ENCODE measurements at regions not wholly inside any gene's neighbourhood (a gene's known extent, or its start where the extent isn't known, plus 50 kb on each side); places are given as distances from the start of the nearest gene placed in this dataset.

DNA sequence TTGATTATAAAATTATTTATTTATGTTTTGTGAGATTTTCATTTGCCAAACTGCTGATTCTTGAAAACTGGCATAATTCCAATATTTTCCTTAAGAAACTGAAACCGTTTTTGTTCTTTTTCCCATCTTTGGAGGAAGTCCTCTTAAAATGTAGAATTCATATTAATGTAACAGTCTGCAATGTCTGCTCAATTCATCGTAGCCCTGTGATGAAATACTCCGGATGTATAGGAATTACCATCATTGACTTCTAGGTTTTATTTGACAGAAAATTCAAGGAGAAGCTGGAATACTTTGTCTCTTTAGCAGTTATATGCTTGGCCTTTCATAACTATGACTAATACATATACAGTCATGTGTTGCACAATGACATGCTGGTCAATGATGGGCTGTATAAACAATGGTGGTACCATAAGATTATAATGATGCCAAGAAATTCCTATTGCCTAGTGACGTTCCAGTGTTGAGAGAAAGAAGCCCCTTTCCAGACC is 185.0 kb upstream of the GPRIN3 start:
- H2AK5ac ChIP-seq (ENCODE audit: insufficient read length, low read length) = no peak overlapping the region
- no peak overlapping the region for H3K9ac ChIP-seq (ENCODE audit: extremely low read depth, insufficient read length, low read length)
- no peak overlapping the region for H2AFZ ChIP-seq (ENCODE audit: low read length)
- H3K79me2 ChIP-seq (ENCODE audit: insufficient read depth, low read length) = no peaks in the 10 kb centered on the region
- no peak overlapping the region for H4K91ac ChIP-seq (ENCODE audit: insufficient read length, low read depth, low read length)
- H3K23ac ChIP-seq (ENCODE audit: insufficient read length, low read depth, low read length) = no peak overlapping the region
- no peak overlapping the region for H3K14ac ChIP-seq (ENCODE audit: insufficient read depth, low read length)
- no peak overlapping the region for H2BK12ac ChIP-seq (ENCODE audit: insufficient read length, low read depth, low read length)
- no peak overlapping the region for H2BK15ac ChIP-seq (ENCODE audit: low read depth, low read length)
- TF ChIP-seq, protein P1, sequence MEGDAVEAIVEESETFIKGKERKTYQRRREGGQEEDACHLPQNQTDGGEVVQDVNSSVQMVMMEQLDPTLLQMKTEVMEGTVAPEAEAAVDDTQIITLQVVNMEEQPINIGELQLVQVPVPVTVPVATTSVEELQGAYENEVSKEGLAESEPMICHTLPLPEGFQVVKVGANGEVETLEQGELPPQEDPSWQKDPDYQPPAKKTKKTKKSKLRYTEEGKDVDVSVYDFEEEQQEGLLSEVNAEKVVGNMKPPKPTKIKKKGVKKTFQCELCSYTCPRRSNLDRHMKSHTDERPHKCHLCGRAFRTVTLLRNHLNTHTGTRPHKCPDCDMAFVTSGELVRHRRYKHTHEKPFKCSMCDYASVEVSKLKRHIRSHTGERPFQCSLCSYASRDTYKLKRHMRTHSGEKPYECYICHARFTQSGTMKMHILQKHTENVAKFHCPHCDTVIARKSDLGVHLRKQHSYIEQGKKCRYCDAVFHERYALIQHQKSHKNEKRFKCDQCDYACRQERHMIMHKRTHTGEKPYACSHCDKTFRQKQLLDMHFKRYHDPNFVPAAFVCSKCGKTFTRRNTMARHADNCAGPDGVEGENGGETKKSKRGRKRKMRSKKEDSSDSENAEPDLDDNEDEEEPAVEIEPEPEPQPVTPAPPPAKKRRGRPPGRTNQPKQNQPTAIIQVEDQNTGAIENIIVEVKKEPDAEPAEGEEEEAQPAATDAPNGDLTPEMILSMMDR (conservative IDR thresholded peaks at IDR 0.05) = no peak
- H3K4me3 Mint-ChIP-seq = no peak overlapping the region
- H3K27me3 Mint-ChIP-seq (ENCODE audit: low read depth) = no peaks in the 10 kb centered on the region
- DNase-seq = no peak
- H3K27ac Mint-ChIP-seq = no peak overlapping the region; a peak in 1 of 7 replicates
- H2BK20ac ChIP-seq (ENCODE audit: low read depth, low read length, poor library complexity, severe bottlenecking) = no peak overlapping the region
- no CpG with 5 or more reads among the region's 4 CpGs for WGBS (ENCODE audit: extremely low coverage, insufficient read length, low lambda C conversion rate)
- H3K4me2 ChIP-seq (ENCODE audit: insufficient read depth, insufficient read length, low read length) = no peak overlapping the region
- no peak overlapping the region for H2BK120ac ChIP-seq (ENCODE audit: low read depth, low read length, poor library complexity, severe bottlenecking)
- no peak overlapping the region for H2BK5ac ChIP-seq (ENCODE audit: insufficient read length, low read length)
- H3K27me3 ChIP-seq (ENCODE audit: insufficient read depth, low read length) = no peaks in the 10 kb centered on the region
- H3K9me3 Mint-ChIP-seq = no peaks in the 10 kb centered on the region; a peak in 2 of 5 replicates
- H3K27ac ChIP-seq (ENCODE audit: insufficient read length, low read depth, low read length) = no peak overlapping the region
- H3K23me2 ChIP-seq (ENCODE audit: insufficient read length, low read depth, low read length, poor library complexity, severe bottlenecking) = no peaks in the 10 kb centered on the region
- no peaks in the 10 kb centered on the region for H3K9me3 ChIP-seq (ENCODE audit: control insufficient read depth, low read depth, low read length)
- no peaks in the 10 kb centered on the region for H3K79me1 ChIP-seq (ENCODE audit: insufficient read depth, low read depth, low read length, poor library complexity, severe bottlenecking)
- H3K18ac ChIP-seq (ENCODE audit: insufficient read length, low read depth, low read length) = no peak overlapping the region
- no peak overlapping the region for H3T11ph ChIP-seq (ENCODE audit: low read length)
- peaks cover 3% of the 10 kb centered on the region; the same call in 1 of the 2 replicates for H3K4me1 ChIP-seq (ENCODE audit: insufficient read depth, low read length)
- H4K8ac ChIP-seq (replicated peaks; ENCODE audit: insufficient read length, low read depth, low read length) = no peak overlapping the region
- peaks cover 4 to 15% (median 5%) of the 10 kb centered on the region in 3 experiments; a peak in 5 of 7 replicates for H3K36me3 Mint-ChIP-seq (ENCODE audit: insufficient read depth in 1 of 3, low read depth in 3 of 3)
- H3K4me1 Mint-ChIP-seq = peaks cover 27 to 29% of the 10 kb centered on the region in 2 experiments
- no peak overlapping the region for H3K56ac ChIP-seq (ENCODE audit: insufficient read length, low read depth, low read length)
- H4K5ac ChIP-seq (ENCODE audit: insufficient read length, low read depth, low read length) = no peak overlapping the region
- H4K20me1 ChIP-seq (ENCODE audit: control insufficient read depth, insufficient read depth, insufficient read length) = no peaks in the 10 kb centered on the region
- no peak overlapping the region for H3K4ac ChIP-seq (ENCODE audit: low read depth, low read length)

Data from H9 (cell line).